Erythroblast (primary cell): ENCODE measurements at regions not wholly inside any gene's neighbourhood (a gene's known extent, or its start where the extent isn't known, plus 50 kb on each side); places are given as distances from the start of the nearest gene placed in this dataset.

Experiments
- GATA1 ChIP-seq: IDR thresholded peaks from 2 replicates; pipeline ENCODE4 v1.6.1; 2011; ENCODE audit warnings: low read depth, mild to moderate bottlenecking, control low read depth, low read length, moderate library complexity
- POLR2A ChIP-seq: IDR thresholded peaks from 2 replicates; pipeline ENCODE4 v1.6.1; 2011; ENCODE audit warnings: mild to moderate bottlenecking, low read length

DNA sequence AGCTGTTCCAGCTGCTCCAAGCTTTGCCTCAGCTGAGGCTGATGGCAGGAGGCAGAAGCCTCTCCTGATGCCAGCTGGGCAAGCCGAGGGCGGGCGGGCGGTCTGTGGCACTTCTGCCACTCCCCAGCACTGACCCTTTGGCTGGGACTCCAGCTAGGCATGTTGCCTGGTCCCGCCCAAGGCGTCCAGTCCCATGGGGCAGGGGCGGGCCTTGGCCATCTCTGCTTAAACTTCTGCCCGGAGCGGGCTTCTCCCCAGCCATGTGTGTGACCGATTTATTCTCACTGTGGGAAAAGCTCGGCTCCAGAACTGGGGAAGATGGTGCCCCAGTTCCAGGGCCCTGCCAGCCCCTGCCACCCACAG is 349.1 kb downstream of the SEC14L1 start:
- TF ChIP-seq POLR2A (no peak), GATA1 (no peak)
